ENCODE measurements at regions not wholly inside any gene's neighbourhood (a gene's known extent, or its start where the extent isn't known, plus 50 kb on each side); places are given as distances from the start of the nearest gene placed in this dataset.

DNA sequence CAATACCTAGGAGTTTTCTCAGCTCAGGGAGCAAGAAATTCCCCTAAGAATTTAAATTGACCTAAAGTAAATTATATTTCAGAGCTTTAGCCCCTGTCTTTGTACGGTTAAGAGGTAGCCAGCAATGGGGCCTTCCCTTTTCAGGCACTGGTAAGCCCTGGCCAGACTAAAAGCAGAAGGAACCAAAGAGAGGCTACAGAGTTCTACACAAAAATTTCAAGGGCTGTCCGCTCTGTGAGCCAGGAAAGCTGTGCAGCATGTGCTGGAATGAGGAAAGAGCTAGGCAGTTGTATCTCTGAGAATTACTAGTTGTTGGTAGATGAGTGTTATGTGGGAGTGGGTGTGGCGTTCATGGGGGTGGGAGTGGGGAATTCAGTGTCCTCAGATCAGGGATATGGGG is 96.3 kb upstream of the MAFB start:
- DNase-seq (ENCODE audit: low read depth, low spot score), result no peak
- Histone ChIP-seq H3K4me3 (no peak overlapping the region), H3K36me3 (ENCODE audit: insufficient read depth, low read length) (no peaks in the 10 kb centered on the region), H3K27ac (no peak overlapping the region), H3K9ac (ENCODE audit: insufficient read length) (no peak overlapping the region), H3K9me3 (ENCODE audit: low read depth, low read length) (no peaks in the 10 kb centered on the region)
- TF ChIP-seq POLR2AphosphoS5 (IDR thresholded peaks at IDR 0.05; ENCODE audit: borderline replicate concordance, low read depth, low read length), result no peak
- TF ChIP-seq FOXP2 (optimal IDR thresholded peaks at IDR 0.05; ENCODE audit: control extremely low read depth, extremely low read length, insufficient read depth), result no peak
- TF ChIP-seq EZH2 (IDR thresholded peaks at IDR 0.05), result no peak

DNA sequence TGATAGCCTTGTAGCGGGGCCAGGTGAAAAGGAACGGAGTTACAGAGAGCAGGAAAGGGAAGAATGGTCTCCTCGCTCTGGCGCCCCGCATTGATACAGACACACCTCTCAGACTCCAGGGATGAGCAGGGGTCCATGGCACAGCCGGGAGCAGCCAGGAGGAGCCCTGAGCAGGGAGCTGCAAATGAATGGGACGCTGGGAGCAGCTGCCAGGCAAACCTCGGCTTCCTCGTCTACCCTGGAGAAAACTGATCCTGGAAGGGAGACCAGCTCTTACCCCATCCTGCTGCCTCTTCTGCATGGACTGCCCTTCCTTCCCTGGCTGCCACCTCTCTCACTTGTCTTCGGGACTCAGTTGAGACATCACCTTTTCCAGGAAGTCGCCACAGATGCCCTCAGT is 97.3 kb upstream of the MAFB start:
- no peak overlapping the region for H3K9ac ChIP-seq (ENCODE audit: insufficient read length)
- DNase-seq (ENCODE audit: low read depth, low spot score), result no peak
- TF ChIP-seq FOXP2 (optimal IDR thresholded peaks at IDR 0.05; ENCODE audit: control extremely low read depth, extremely low read length, insufficient read depth), result no peak
- TF ChIP-seq POLR2AphosphoS5 (IDR thresholded peaks at IDR 0.05; ENCODE audit: borderline replicate concordance, low read depth, low read length), result no peak
- TF ChIP-seq EZH2 (IDR thresholded peaks at IDR 0.05), result no peak
- no peak overlapping the region for H3K4me3 ChIP-seq
- H3K9me3 ChIP-seq (ENCODE audit: low read depth, low read length), result no peaks in the 10 kb centered on the region
- no peak overlapping the region for H3K27ac ChIP-seq
- no peaks in the 10 kb centered on the region for H3K36me3 ChIP-seq (ENCODE audit: insufficient read depth, low read length)

DNA sequence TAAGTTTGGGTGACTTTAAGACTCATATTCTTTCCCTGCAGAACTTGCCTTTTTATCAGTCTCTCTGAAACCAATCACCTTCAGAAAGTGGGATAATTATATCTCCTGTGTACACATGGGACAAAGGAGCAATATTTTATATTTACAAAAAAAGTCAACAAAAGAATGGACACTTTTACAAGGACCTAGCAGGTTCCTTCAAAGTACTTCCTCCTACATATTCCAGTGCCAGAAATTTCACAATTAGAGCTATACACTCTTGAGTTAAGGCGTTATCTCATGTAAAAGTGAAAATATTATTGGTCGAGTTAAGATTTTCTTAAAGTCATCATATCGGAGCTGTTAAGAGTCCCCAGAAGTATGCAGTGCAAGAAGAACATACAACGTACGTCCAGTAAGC is 98.9 kb upstream of the MAFB start:
- TF ChIP-seq POLR2AphosphoS5 (IDR thresholded peaks at IDR 0.05; ENCODE audit: borderline replicate concordance, low read depth, low read length) (no peak), EZH2 (IDR thresholded peaks at IDR 0.05) (no peak), FOXP2 (optimal IDR thresholded peaks at IDR 0.05; ENCODE audit: control extremely low read depth, extremely low read length, insufficient read depth) (no peak)
- no peaks in the 10 kb centered on the region for H3K36me3 ChIP-seq (ENCODE audit: insufficient read depth, low read length)
- no peak overlapping the region for H3K27ac ChIP-seq
- no peak overlapping the region for H3K9ac ChIP-seq (ENCODE audit: insufficient read length)
- no peaks in the 10 kb centered on the region for H3K9me3 ChIP-seq (ENCODE audit: low read depth, low read length)
- DNase-seq (ENCODE audit: low read depth, low spot score), result no peak
- no peak overlapping the region for H3K4me3 ChIP-seq

DNA sequence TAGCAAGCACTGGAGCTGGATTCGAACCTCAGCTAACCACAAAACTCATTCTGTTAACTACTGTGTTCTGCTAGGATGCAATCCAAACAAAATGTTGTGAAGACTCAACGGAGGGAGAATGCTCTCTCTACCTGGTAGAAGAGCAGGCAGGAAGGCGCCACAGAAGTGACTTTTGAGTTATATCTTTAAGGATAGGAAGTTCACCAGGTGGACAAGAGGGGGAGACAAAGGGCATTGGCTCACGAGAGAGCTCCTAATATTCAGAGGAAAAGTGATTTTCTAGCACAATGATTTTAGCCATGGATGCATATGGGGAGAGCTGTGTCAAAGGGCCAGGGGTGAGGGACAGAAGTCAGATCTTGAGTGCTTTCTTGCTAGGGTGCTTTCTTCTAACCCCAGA is 108.4 kb upstream of the MAFB start:
- no peak overlapping the region for H3K9ac ChIP-seq (ENCODE audit: insufficient read length)
- no peak overlapping the region for H3K4me3 ChIP-seq
- H3K9me3 ChIP-seq (ENCODE audit: low read depth, low read length), result no peaks in the 10 kb centered on the region
- no peaks in the 10 kb centered on the region for H3K36me3 ChIP-seq (ENCODE audit: insufficient read depth, low read length)
- DNase-seq (ENCODE audit: low read depth, low spot score), result no peak
- TF ChIP-seq EZH2 (IDR thresholded peaks at IDR 0.05), result no peak
- no peak for TF ChIP-seq FOXP2 (optimal IDR thresholded peaks at IDR 0.05; ENCODE audit: control extremely low read depth, extremely low read length, insufficient read depth)
- no peak for TF ChIP-seq POLR2AphosphoS5 (IDR thresholded peaks at IDR 0.05; ENCODE audit: borderline replicate concordance, low read depth, low read length)
- no peak overlapping the region for H3K27ac ChIP-seq

DNA sequence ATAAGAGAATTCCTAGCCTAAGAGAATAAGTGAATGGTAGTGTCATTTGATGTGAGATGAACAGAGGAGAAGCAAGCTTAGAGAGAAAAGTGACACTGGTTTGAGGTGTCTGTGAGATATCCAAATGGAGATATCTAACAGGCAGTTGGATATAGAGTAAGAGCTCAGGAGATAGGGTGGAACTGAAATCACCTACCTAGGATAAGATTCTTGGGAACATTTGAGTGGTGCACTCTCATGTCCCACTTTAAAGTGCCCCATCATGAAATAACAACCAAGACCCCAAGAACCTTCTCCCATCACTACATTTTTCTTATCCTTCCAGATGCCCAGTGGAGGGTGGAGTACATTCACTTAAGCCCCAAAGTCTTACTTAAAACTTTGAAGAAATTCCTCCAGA is 109.0 kb upstream of the MAFB start:
- H3K36me3 ChIP-seq (ENCODE audit: insufficient read depth, low read length), result no peaks in the 10 kb centered on the region
- H3K27ac ChIP-seq, result no peak overlapping the region
- DNase-seq (ENCODE audit: low read depth, low spot score), result no peak
- TF ChIP-seq FOXP2 (optimal IDR thresholded peaks at IDR 0.05; ENCODE audit: control extremely low read depth, extremely low read length, insufficient read depth), result no peak
- TF ChIP-seq EZH2 (IDR thresholded peaks at IDR 0.05), result no peak
- TF ChIP-seq POLR2AphosphoS5 (IDR thresholded peaks at IDR 0.05; ENCODE audit: borderline replicate concordance, low read depth, low read length), result no peak
- no peak overlapping the region for H3K4me3 ChIP-seq
- no peak overlapping the region for H3K9ac ChIP-seq (ENCODE audit: insufficient read length)
- H3K9me3 ChIP-seq (ENCODE audit: low read depth, low read length), result no peaks in the 10 kb centered on the region

DNA sequence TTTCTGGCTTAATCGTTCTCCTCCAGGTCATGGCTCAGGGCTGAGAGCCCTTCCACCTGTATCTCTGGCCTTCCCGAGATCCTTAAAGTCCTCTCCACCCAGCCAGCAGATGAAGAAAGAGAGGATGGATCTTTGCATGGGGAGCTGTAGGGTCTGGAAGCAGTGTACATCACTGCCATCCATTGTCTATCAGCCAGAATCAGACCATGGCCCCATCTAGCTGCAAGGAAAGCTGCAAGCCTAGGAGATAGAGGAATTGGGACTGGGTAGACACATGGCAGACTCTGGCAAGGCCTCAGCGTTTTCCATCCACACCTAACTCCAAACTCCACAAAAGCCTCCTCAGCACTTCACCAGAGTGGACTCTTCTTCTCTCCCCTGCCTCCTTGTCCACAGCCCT is 113.8 kb upstream of the MAFB start:
- Histone ChIP-seq H3K27ac (no peak overlapping the region), H3K9ac (ENCODE audit: insufficient read length) (no peak overlapping the region), H3K4me3 (no peak overlapping the region), H3K36me3 (ENCODE audit: insufficient read depth, low read length) (no peaks in the 10 kb centered on the region), H3K9me3 (ENCODE audit: low read depth, low read length) (no peaks in the 10 kb centered on the region)
- TF ChIP-seq EZH2 (IDR thresholded peaks at IDR 0.05) (no peak), FOXP2 (optimal IDR thresholded peaks at IDR 0.05; ENCODE audit: control extremely low read depth, extremely low read length, insufficient read depth) (no peak), POLR2AphosphoS5 (IDR thresholded peaks at IDR 0.05; ENCODE audit: borderline replicate concordance, low read depth, low read length) (no peak)
- DNase-seq (ENCODE audit: low read depth, low spot score), result no peak

DNA sequence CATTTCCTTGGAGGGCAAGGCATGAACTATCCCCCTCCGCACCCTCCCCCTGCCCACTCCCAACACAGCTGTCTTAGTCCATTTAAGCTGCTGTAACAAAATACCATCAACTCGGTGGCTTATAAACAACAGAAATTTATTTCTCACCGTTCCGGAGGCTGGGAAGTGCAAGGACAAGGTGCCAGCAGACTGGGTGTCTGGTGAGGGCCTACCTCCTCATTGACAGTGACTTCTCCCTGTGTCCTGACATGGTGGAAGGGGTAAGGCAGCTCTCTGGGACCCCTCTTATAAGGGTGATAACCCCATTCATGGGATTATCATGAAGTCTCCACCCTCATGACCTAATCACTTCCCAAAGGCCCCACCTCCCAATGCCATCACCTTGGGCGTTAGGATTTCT is 114.3 kb upstream of the MAFB start:
- Histone ChIP-seq H3K36me3 (ENCODE audit: insufficient read depth, low read length) (no peaks in the 10 kb centered on the region), H3K9ac (ENCODE audit: insufficient read length) (no peak overlapping the region), H3K9me3 (ENCODE audit: low read depth, low read length) (no peaks in the 10 kb centered on the region), H3K27ac (no peak overlapping the region), H3K4me3 (no peak overlapping the region)
- TF ChIP-seq EZH2 (IDR thresholded peaks at IDR 0.05) (no peak), POLR2AphosphoS5 (IDR thresholded peaks at IDR 0.05; ENCODE audit: borderline replicate concordance, low read depth, low read length) (no peak), FOXP2 (optimal IDR thresholded peaks at IDR 0.05; ENCODE audit: control extremely low read depth, extremely low read length, insufficient read depth) (no peak)
- no peak for DNase-seq (ENCODE audit: low read depth, low spot score)

DNA sequence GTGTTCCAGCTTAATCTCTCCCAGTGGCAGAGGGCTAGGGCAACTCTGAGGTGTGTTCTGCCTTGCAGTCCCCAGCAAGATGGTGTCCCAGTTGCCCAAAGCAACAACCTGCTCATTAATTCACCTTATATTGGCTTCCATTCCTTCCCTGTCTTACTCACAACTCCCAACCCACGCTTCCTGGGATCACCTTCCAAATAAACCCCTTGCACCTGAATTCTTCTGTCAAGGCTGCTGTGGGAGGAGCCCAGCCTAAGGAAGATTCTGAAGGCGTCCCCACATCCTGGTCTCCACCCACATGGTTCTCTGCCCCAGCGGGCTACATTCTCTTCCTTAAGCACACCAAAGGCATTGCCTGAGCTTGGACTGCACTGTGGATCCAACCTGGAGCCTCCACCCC is 116.6 kb upstream of the MAFB start:
- TF ChIP-seq POLR2AphosphoS5 (IDR thresholded peaks at IDR 0.05; ENCODE audit: borderline replicate concordance, low read depth, low read length) (no peak), FOXP2 (optimal IDR thresholded peaks at IDR 0.05; ENCODE audit: control extremely low read depth, extremely low read length, insufficient read depth) (no peak), EZH2 (IDR thresholded peaks at IDR 0.05) (no peak)
- no peak for DNase-seq (ENCODE audit: low read depth, low spot score)
- Histone ChIP-seq H3K9me3 (ENCODE audit: low read depth, low read length) (no peaks in the 10 kb centered on the region), H3K9ac (ENCODE audit: insufficient read length) (no peak overlapping the region), H3K27ac (no peak overlapping the region), H3K36me3 (ENCODE audit: insufficient read depth, low read length) (no peaks in the 10 kb centered on the region), H3K4me3 (no peak overlapping the region)
